ENCODE measurements at regions not wholly inside any gene's neighbourhood (a gene's known extent, or its start where the extent isn't known, plus 50 kb on each side); places are given as distances from the start of the nearest gene placed in this dataset.

DNA sequence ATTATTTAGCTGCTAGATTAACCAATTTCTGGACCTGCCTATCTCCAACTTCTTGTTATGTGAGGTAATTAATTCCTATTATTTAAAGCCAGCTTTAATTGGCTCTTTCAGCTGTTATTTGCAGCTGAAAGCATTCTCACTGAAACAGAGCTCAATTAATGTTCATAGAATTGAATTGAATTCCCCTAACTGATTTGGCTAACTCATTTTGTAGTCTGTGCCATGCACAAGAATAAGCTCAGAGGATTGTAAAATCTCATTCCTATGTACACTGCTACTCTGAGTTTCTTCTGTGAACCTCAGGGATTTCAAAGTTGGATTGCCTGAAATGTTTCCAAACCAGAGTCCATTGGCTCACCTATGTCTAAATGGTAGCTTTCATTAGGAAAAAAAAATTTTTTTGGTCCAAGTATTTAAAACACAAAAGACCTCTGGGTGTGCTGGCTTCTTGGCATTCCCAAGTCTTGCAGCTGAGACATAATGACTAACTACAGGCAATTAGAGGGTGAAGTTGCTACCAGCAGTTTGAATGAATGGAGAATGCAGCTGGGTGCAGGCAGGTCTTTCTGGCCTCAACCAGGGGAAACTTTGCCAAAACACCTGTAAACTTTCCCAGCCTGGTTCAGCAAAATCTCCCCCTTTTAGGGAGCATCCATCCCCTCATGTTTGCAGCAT is 134.3 kb downstream of the EDEM1 start:
- Histone ChIP-seq H3K4me3 (ENCODE audit: low read length) (no peak overlapping the region), H2AFZ (ENCODE audit: low read depth, low read length) (no peak overlapping the region), H3K9me2 (ENCODE audit: insufficient read depth, low read length) (no peaks in the 10 kb centered on the region), H3K4me2 (ENCODE audit: low read length) (no peak overlapping the region), H3K36me3 (ENCODE audit: insufficient read depth, low read length) (no peaks in the 10 kb centered on the region), H3K79me2 (replicated peaks; ENCODE audit: insufficient read depth, low read length) (no peaks in the 10 kb centered on the region), H3K27me3 (ENCODE audit: insufficient read depth, low read depth, low read length) (no peaks in the 10 kb centered on the region), H4K20me1 (ENCODE audit: insufficient read depth) (no peaks in the 10 kb centered on the region), H3F3A (ENCODE audit: insufficient read depth, low read length, poor library complexity, severe bottlenecking) (no peaks in the 10 kb centered on the region), H3K9ac (ENCODE audit: low read length) (no peak overlapping the region), H3K27ac (ENCODE audit: low read length) (no peak overlapping the region), H3K9me3 (ENCODE audit: low read length) (no peaks in the 10 kb centered on the region)
- no peak for TF ChIP-seq EP300 (conservative IDR thresholded peaks at IDR 0.05; ENCODE audit: poor library complexity, severe bottlenecking)

GRCh38 chr3:5324780-5325179 is 137.3 kb downstream of the EDEM1 start:
- no peak overlapping the region for H3K27ac ChIP-seq (ENCODE audit: low read length)
- TF ChIP-seq RAD21 (conservative IDR thresholded peaks at IDR 0.05) (no peak), EP300 (conservative IDR thresholded peaks at IDR 0.05; ENCODE audit: poor library complexity, severe bottlenecking) (no peak), TAF1 (IDR thresholded peaks at IDR 0.05; ENCODE audit: low read depth) (no peak), REST (IDR thresholded peaks at IDR 0.05; ENCODE audit: borderline replicate concordance) (no peak), SMC3 (conservative IDR thresholded peaks at IDR 0.05; ENCODE audit: poor library complexity) (no peak), MXI1 (conservative IDR thresholded peaks at IDR 0.05; ENCODE audit: poor library complexity, severe bottlenecking) (no peak), POLR2AphosphoS5 (IDR thresholded peaks at IDR 0.05) (no peak), EZH2 (IDR thresholded peaks at IDR 0.05; ENCODE audit: borderline replicate concordance, insufficient read depth, low read length, poor library complexity, severe bottlenecking) (no peak)
- TF ChIP-seq, protein P1, sequence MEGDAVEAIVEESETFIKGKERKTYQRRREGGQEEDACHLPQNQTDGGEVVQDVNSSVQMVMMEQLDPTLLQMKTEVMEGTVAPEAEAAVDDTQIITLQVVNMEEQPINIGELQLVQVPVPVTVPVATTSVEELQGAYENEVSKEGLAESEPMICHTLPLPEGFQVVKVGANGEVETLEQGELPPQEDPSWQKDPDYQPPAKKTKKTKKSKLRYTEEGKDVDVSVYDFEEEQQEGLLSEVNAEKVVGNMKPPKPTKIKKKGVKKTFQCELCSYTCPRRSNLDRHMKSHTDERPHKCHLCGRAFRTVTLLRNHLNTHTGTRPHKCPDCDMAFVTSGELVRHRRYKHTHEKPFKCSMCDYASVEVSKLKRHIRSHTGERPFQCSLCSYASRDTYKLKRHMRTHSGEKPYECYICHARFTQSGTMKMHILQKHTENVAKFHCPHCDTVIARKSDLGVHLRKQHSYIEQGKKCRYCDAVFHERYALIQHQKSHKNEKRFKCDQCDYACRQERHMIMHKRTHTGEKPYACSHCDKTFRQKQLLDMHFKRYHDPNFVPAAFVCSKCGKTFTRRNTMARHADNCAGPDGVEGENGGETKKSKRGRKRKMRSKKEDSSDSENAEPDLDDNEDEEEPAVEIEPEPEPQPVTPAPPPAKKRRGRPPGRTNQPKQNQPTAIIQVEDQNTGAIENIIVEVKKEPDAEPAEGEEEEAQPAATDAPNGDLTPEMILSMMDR (IDR thresholded peaks at IDR 0.05; ENCODE audit: poor library complexity, severe bottlenecking): no peak
- H3K4me2 ChIP-seq (ENCODE audit: low read length): no peak overlapping the region
- H3K79me2 ChIP-seq (replicated peaks; ENCODE audit: insufficient read depth, low read length): no peaks in the 10 kb centered on the region
- no peaks in the 10 kb centered on the region for H4K20me1 ChIP-seq (ENCODE audit: insufficient read depth)
- H3K4me3 ChIP-seq (ENCODE audit: low read length): no peak overlapping the region
- no peak overlapping the region for H2AFZ ChIP-seq (ENCODE audit: low read depth, low read length)
- H3K9ac ChIP-seq (ENCODE audit: low read length): no peak overlapping the region
- no peaks in the 10 kb centered on the region for H3K27me3 ChIP-seq (ENCODE audit: insufficient read depth, low read depth, low read length)
- no peaks in the 10 kb centered on the region for H3F3A ChIP-seq (ENCODE audit: insufficient read depth, low read length, poor library complexity, severe bottlenecking)
- H3K36me3 ChIP-seq (ENCODE audit: insufficient read depth, low read length): no peaks in the 10 kb centered on the region
- H3K9me2 ChIP-seq (ENCODE audit: insufficient read depth, low read length): no peaks in the 10 kb centered on the region
- no peaks in the 10 kb centered on the region for H3K9me3 ChIP-seq (ENCODE audit: low read length)
